GM21825 (cell line): ENCODE measurements at regions not wholly inside any gene's neighbourhood (a gene's known extent, or its start where the extent isn't known, plus 50 kb on each side); places are given as distances from the start of the nearest gene placed in this dataset.

Experiments used
- ATAC-seq: cut with Tn5 transposase; IDR thresholded peaks from one replicate; pipeline ENCODE4 v1.9.1; 2021; ENCODE audit warnings: mild to moderate bottlenecking, moderate library complexity; ENCODE audit not compliant: unreplicated experiment

DNA sequence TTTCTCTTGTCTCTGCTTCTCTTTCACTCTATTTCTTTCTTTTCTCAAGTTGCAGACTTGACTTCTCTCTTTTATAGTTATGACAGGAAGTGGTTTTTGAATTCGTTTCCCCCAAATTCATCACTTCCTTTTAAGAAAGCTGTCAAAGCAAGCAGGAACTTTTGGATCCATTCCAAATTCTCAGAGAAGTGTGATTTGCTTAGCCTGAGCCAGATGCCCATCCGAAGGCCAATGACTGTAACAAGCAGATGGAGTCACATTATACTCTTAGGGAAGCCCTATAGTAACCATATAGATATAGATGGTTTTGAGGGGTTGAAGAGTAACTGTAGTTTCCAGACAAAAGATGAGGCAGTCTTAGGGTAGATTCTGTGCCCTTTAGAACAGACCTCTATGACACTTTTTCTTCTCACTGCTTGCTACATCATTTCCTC, 592.0 kb upstream of the KCNMB2 start:
- no peak for ATAC-seq

DNA sequence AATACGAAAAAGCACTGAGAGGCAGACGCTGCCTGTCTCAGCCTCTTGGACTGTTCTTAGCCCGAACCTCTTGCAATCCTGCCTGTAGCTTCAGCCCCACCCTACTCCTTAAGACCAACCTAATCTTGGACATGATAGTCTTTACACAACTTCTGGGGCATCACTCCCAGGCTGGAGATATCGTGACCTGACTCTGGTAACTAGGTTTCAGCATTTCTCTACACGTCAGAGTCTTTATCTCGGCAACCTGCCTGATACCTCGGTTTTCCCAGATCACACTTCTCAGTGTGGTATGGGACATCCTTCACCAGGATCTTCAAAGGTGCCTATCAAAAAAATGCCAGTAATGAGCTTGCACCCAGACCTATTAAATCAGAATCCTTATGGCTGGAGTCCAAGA, 590.2 kb upstream of the KCNMB2 start:
- no peak for ATAC-seq

DNA sequence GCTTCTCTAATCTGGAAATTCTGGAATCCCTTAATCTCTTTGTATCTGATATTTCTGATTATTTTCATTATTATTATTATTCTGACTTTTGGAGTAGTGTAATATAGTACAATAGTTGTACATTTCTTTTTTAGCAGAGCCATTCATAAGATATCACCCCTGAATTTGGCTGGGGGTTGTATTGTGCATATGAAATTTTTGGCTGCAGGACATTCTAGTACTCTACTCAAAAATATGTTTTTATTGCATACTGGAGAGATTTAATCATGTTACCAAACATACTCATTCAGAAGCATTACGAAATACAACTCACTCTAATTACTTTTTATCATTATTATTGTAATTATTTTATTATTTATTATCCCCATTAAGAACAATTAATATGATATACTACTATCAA, 589.7 kb upstream of the KCNMB2 start:
- ATAC-seq, result no peak

DNA sequence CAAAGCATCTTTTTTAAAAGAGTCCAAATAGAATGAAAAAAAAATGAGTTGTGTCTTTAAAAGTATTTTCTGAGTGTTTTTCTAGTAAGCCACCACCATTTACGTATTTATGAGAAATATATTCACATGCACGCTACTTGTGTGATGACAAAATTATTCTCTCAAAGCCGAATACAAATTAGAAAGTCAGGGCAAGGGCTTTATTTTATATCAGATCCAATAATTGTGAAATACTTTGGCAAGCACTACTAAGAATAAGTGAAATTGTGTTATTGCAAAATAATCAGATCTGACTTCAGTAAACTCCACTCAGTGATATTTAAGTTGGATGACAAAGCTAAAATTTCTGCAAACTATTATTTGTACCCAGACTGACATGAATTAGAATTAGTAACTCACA, 589.3 kb upstream of the KCNMB2 start:
- no peak for ATAC-seq

DNA sequence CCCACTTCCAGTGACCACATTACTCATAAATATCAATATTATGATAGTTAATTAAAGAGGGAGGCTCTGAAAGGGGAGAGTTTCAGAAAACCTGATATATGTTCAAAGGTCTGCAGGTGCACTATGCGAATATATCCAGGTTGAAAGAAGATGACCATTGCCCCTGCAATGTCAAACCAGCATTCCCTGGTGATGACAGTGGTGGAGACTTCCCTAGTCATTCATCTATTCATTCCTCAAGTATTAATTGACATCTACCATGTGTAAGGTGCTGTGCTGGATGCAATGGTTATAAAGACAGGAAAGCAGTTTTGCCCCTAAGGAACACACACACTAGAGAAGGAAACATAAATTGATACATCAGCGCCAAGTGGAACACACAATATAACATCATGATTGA, 588.3 kb upstream of the KCNMB2 start:
- no peak for ATAC-seq

DNA sequence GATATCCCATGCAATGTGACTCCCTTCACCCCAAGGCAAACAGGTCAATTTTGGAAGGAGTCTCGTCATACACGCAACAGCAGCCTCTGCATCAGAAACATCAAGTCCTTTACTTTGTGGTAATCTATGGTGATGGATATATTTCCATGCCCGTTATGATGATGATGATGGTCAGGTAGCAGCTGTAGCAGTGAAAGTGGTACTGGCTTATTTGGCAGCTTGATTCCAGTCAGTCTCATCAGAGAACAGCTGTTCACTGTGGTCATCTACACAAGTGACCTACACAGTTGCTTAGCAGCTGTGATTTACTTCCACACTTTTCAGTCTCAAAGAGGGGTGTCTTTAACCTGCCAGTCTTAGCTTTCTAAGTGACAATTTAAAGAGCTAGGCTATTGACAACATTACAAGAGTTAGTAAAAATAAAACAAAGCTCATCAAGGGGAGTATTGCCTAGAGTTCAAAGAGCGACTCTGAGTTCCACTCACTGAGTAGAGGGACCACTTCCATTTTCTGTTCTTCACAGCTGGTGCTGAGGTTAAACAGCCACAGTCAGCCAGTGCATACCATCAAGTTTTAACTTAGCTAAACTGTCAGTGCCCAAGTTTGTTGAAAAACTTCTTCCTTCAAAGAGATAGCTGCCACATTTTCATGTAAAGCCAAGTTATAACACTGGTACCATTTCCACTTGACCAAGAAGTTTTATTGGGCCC, 587.4 kb upstream of the KCNMB2 start:
- ATAC-seq, result no peak

DNA sequence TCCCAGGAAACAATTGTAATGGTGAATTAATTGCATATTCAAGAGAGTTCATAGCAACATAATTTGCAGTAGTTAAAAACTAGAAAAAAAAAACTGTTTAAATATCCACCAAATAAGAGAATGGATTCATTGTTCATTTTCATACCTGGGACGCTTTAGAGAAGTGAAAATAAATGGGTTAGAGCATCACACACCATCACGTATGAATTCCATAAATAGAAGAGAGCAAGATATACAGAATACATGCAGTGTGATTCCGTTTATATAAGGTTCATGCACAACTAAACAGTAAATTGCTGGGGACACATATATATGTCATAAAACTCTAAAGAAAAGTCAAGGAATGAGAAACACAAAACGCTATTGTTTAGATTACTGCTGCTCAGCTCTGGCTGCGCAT, 577.0 kb upstream of the KCNMB2 start:
- ATAC-seq, result no peak

DNA sequence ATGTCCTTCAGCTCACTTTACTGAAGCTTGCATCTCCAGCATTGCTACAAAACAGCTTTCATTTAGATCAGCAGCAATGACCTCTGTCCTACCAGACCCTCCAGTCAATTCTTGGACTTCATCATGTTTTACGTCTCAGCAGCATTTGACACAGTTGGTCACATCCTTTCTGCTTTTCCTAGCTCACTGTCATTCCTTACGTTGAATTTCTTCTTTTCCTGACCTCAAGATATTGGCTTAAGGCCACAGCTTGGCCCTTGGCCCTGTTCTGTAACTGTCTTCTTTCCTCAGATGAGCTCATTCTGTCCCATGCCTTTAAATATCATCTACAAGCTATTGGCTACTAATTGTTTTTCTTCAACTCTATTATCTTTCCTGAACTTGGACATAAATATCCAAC, 576.2 kb upstream of the KCNMB2 start:
- ATAC-seq, result no peak

DNA sequence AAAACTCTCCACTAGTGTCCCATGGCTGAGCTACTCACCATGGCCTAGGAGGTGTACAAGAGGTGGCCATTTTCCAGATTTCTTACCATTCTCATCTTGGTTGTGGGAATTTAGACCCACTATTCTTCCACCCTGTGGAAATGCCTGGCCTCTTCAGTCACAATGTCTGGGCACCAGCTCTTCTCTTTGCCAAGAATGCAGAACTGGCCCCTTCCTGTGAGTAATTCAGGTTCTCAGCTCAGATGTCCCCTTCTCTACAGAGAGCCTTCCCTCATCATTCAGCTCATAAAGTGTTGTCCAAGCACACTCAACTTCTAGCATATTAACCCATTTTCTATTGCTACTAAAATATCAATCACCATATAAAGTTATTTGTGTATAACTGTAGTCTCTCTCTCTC, 575.5 kb upstream of the KCNMB2 start:
- no peak for ATAC-seq

DNA sequence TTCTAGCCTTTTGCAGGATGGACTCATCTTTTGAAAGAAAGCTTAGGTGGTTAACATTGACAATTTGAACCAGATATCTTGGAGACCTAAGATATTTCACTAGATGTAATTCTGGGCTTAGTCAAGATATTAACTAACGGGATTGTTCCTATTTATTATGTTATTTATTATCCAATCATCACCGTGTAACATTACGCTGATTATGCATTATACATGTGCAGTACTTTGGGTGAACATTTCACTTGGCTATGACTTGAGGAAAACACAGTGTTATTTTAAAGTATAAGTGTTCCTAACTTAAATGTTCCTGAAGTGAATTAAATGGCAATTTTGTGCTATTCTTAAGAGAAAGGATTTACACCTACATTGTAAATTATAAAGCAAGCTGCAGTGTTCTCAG, 574.5 kb upstream of the KCNMB2 start:
- ATAC-seq, result no peak

DNA sequence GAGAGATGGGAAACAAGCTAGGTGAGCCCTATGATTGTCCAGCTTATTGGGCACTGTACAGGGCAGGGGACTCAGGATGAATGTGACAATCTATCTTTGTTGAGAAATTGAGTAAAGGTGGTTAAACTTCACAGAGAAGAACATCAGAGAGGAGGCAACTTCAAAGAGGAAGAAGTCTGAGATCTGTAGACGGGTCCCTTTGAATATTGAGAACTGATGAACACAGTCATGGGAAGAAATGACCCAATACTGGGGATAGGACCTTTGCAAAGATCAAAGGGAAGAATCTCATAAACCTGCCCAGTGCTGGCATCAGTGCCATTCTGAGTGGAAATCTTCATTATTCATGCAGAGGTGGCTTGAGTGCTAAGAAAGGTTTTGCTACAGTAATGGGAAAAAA, 569.7 kb upstream of the KCNMB2 start:
- no peak for ATAC-seq

DNA sequence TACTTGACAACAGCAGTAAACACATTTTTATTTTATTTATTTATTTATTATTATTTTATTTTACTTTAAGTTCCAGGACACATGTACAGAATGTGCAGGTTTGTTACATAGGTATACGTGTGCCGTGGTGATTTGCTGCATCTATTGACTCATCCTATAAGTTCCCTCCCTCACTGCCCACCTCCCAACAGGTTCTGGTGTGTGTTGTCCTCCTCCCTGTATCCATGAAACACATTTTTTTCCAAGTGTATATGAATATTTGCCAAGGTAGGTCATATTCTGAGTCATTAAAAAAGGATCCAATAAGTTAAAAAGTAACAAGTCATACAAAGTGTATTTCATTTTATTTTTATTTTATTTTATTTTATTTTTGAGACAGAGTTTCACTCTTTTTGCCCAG, 567.3 kb upstream of the KCNMB2 start:
- ATAC-seq, result no peak

DNA sequence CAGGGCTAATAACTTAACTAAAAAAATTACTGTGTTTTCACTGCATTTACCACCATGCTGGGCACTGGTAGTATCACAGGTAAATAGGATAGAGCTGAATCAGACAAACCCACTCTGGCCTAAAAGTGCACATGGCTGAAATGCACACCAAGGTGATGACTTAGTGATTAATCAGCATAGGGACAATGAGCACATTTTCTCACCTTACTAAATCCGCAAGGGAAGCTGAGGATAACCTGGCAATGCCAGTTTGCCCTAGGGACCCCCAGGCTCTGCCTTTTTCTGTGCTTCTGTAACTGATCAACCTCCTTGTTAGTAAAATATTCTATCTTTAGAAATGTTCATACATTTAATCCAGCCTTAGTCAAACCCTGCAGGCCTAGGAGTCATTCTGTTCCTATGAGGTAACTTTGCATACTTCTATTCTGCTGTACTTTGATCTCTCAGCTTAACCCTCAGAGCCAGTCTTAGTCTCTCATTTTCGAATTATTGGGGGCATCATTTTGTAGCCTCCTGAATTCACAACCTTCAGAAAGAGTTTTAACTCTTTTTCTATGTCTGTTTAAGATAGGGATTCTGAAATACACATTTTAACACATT, 562.9 kb upstream of the KCNMB2 start:
- ATAC-seq, result no peak

DNA sequence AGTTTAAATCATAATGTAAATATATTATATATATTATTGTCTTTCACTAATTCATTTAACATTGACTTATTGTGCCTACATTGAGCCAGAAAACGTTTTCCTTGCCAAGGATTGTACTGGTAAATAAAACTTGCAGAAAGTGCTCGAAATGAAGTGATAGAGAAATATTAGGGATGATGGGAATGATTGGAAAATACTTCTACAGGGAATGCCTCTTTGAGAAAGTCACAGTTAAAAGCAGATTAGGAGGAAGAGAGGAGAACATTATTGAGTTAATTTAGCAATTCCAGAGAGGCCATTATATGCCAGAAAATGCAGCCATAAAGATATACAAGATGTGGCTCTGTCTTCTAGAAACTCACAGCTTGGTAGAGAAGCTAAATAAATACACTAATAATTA, 560.0 kb upstream of the KCNMB2 start:
- ATAC-seq, result no peak

DNA sequence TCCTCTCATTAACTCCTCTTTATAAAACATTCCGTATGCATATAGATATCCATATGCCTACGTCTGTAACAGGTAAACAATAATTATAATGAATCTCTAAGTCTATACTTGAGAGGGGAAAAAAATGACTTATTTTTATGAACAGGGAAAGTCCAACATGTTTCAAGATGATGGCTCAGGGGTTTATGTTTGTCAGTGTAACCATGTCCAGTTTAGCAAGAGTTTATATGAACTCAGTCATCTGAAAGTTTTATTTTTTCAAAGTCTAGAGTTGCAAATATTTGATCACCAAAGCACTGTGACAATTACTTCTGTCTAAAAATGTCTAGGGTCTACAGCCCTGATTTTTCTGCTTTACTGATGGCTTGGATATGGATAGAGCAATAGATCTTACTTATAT, 559.4 kb upstream of the KCNMB2 start:
- no peak for ATAC-seq

DNA sequence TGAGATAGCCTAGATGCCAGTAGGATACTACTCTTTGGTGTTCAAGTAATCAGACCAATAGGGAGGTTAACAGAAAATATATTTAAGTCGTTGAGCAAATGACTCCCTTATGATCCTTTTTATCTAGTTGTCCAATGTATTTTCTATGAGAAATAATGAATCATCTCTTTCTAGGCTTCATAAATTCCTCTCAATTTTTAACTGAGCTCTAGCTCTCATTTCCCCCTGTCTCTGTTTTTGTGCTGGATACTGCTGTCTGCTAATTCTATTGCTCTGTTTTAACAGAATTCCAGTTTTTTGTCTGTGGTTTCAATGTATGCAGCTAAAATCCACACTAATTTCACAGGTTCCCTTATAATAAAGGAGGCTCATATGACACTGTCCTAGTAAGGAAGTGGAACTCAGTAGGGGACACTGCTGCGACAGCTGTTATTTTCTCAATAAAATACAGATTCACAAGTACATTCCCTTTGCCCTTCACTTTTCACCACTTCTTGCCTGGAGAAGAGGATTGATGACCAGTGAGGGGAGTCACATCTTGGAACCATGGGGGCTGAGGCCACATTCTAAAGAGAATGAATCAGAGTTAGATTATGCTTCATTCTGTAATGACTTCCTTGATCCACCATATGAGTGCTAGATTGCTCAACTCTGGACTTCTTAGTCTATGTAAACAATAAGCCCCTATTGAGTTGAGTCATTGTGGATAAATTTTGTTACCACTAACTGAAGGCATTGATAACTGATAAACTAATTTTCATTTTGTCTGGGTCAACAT, 558.7 kb upstream of the KCNMB2 start:
- no peak for ATAC-seq

DNA sequence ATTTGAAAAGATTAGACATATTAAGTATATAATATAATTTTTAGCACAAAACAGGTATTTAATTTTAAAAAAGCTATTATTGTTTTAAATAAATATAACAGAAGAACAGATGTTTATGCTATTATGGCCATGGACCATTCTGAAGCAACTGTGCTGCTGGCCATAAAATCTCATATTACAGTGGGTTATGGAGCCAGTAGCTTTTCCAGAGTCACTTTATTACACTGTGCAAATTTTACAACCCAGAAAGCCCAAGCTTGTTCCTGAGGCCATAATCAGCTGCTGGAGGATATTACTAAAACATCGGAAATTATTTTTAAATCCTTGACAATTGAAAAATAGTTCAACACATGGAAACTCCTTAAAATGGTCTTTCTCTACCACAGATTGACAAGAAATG, 557.3 kb upstream of the KCNMB2 start:
- ATAC-seq, result no peak

DNA sequence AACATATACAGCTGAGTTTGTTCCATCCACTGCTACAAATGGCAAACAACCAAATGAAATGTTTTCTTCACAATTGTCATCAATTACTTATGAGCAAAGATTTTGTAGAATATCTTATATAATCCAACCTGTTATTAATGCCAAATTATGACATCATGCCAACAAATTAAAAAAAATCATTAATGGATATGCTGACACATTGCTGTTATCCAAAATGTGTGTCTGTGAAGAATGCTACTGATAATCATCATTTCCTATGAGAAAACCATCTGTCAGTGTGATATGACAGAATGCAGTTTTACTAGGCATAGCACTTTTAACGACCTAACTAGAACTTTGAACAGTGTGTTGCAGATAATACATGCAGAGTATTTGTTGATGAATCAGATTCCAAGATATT, 556.5 kb upstream of the KCNMB2 start:
- no peak for ATAC-seq

DNA sequence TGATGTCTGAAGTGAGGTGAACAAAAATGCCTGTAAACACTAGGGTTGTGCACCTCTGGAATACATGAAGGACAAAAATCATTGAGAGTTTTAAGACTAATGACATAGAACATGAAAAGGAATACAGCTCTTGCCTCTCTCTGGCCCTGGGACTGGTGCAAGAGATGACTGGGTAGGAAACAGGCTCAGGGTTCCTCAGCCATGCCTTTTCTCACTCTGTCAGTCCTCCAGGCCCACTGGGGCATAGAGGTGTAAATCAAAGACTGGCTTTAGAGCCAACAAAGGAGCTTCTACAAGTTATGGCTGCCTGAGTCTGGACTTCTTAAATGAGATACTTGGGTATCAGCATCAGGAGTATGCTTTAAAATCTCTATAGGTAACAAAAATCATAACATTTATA, 554.7 kb upstream of the KCNMB2 start:
- ATAC-seq, result no peak

DNA sequence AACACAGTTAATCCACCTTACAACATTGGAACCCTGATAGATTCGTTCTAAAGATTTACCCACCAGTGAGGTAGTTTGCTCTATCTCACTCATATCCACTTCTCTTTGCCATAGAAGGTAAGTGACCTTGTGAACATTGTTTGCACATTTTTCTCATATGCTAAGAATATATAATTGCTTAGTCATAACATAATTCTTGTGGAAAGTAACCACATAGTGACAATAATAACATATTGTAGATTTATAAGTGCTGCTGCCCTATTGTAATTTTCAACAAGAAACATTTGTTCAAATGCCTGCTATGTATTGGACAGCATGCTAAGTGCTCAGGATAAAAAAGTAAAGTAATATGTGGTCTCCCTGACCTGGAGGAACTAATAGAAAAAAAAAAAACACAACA, 554.2 kb upstream of the KCNMB2 start:
- no peak for ATAC-seq

DNA sequence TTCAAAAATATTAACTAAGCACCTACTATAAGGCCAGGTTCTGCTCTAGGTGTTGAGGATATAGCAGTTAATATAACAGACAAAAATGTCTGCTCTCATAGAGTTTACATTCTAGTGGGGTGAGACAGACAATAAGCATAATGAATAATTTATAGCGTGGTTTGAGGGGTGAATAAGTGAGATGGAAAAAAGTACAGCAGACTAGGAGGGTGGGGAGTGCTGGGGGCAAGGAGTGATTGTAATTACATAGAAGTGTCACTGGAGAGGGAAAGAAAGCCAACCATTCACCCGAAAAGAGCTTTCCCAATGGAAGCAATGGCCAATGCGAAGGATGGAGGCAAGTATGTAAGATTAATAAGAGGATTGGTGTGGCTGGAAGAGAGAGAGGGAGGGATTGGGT, 552.9 kb upstream of the KCNMB2 start:
- ATAC-seq, result no peak
